Type B pancreatic cell (in vitro differentiated cells): ENCODE measurements at regions not wholly inside any gene's neighbourhood (a gene's known extent, or its start where the extent isn't known, plus 50 kb on each side); places are given as distances from the start of the nearest gene placed in this dataset.

ENCODE experiments used
- DNase-seq: peaks from one replicate; pipeline ENCODE4 v3.0.0; 2021; ENCODE audit warnings: mixed read lengths; ENCODE audit not compliant: unreplicated experiment; ENCODE audit errors: extremely low spot score
- H3K27ac Mint-ChIP-seq: 2 replicates; pipeline ENCODE4 v1.8.0; 2021; ENCODE audit warnings: mild to moderate bottlenecking, mixed read lengths
- H3K27me3 Mint-ChIP-seq: 2 replicates; pipeline ENCODE4 v1.8.0; 2021; ENCODE audit warnings: mixed read lengths
- H3K36me3 Mint-ChIP-seq: 2 replicates; pipeline ENCODE4 v1.8.0; 2021; ENCODE audit warnings: mixed read lengths
- H3K4me1 Mint-ChIP-seq: one replicate; pipeline ENCODE4 v1.8.0; 2021; ENCODE audit warnings: mixed read lengths; ENCODE audit not compliant: unreplicated experiment
- H3K4me3 Mint-ChIP-seq: 2 replicates; pipeline ENCODE4 v1.8.0; 2021; ENCODE audit warnings: mild to moderate bottlenecking, mixed read lengths
- H3K9me3 Mint-ChIP-seq: 2 replicates; pipeline ENCODE4 v1.8.0; 2021; ENCODE audit warnings: mixed read lengths
- CTCF ChIP-seq: fragments of 200-600 bp; sonication (generic); conservative IDR thresholded peaks from 2 replicates; pipeline ENCODE4 v1.5.0; 2021; ENCODE audit warnings: antibody characterized with exemption, mild to moderate bottlenecking

GRCh38 chr18:51399491-51400122 is 202.1 kb upstream of the MEX3C start:
- H3K4me3 Mint-ChIP-seq, result no peak overlapping the region
- no peaks in the 10 kb centered on the region for H3K4me1 Mint-ChIP-seq
- H3K9me3 Mint-ChIP-seq, result no peaks in the 10 kb centered on the region
- no peak for DNase-seq
- H3K36me3 Mint-ChIP-seq, result no peaks in the 10 kb centered on the region
- TF ChIP-seq CTCF, result no peak
- H3K27me3 Mint-ChIP-seq, result no peaks in the 10 kb centered on the region
- H3K27ac Mint-ChIP-seq, result no peak overlapping the region

- Mint-ChIP-seq H3K4me1 (no peaks in the 10 kb centered on the region), H3K9me3 (no peaks in the 10 kb centered on the region), H3K4me3 (no peak overlapping the region), H3K27me3 (no peaks in the 10 kb centered on the region), H3K27ac (no peak overlapping the region), H3K36me3 (no peaks in the 10 kb centered on the region)
- no peak for DNase-seq
- no peak for TF ChIP-seq CTCF
Observed at GRCh38 chr18:51400721-51401120, 203.2 kb upstream of the MEX3C start.

- H3K4me1 Mint-ChIP-seq, result no peaks in the 10 kb centered on the region
- H3K9me3 Mint-ChIP-seq, result no peaks in the 10 kb centered on the region
- no peak overlapping the region for H3K27ac Mint-ChIP-seq
- TF ChIP-seq CTCF, result no peak
- H3K4me3 Mint-ChIP-seq, result no peak overlapping the region
- no peaks in the 10 kb centered on the region for H3K27me3 Mint-ChIP-seq
- DNase-seq, result no peak
- H3K36me3 Mint-ChIP-seq, result no peaks in the 10 kb centered on the region
Observed at GRCh38 chr18:51401912-51402311, 204.4 kb upstream of the MEX3C start.

- Mint-ChIP-seq H3K4me3 (no peak overlapping the region), H3K4me1 (no peaks in the 10 kb centered on the region), H3K27ac (no peak overlapping the region), H3K9me3 (no peaks in the 10 kb centered on the region), H3K27me3 (no peaks in the 10 kb centered on the region), H3K36me3 (no peaks in the 10 kb centered on the region)
- TF ChIP-seq CTCF, result no peak
- DNase-seq, result no peak
Observed at GRCh38 chr18:51404620-51405019, 207.1 kb upstream of the MEX3C start.

- Mint-ChIP-seq H3K4me3 (no peak overlapping the region), H3K36me3 (no peaks in the 10 kb centered on the region), H3K27ac (no peak overlapping the region), H3K9me3 (no peaks in the 10 kb centered on the region), H3K4me1 (no peaks in the 10 kb centered on the region), H3K27me3 (no peaks in the 10 kb centered on the region)
- no peak for TF ChIP-seq CTCF
- no peak for DNase-seq
Observed at GRCh38 chr18:51405683-51406477, 208.4 kb upstream of the MEX3C start.
